LNCaP clone FGC (cell line): ENCODE measurements at regions not wholly inside any gene's neighbourhood (a gene's known extent, or its start where the extent isn't known, plus 50 kb on each side); places are given as distances from the start of the nearest gene placed in this dataset.

Experiments
- DNase-seq: peaks from one replicate; pipeline ENCODE4 v3.0.0-alpha.2; 2011; ENCODE audit warnings: low read depth
- H3K4me3 ChIP-seq: 2 replicates; pipeline ENCODE4 v1.5.1; 2011; ENCODE audit warnings: mild to moderate bottlenecking, low read depth, low read length, control low read depth
- CTCF ChIP-seq: IDR thresholded peaks from 2 replicates; pipeline ENCODE4 v1.5.1; 2012; ENCODE audit warnings: mild to moderate bottlenecking; ENCODE audit not compliant: control insufficient read depth, insufficient read depth; ENCODE audit errors: extremely low read depth

DNA sequence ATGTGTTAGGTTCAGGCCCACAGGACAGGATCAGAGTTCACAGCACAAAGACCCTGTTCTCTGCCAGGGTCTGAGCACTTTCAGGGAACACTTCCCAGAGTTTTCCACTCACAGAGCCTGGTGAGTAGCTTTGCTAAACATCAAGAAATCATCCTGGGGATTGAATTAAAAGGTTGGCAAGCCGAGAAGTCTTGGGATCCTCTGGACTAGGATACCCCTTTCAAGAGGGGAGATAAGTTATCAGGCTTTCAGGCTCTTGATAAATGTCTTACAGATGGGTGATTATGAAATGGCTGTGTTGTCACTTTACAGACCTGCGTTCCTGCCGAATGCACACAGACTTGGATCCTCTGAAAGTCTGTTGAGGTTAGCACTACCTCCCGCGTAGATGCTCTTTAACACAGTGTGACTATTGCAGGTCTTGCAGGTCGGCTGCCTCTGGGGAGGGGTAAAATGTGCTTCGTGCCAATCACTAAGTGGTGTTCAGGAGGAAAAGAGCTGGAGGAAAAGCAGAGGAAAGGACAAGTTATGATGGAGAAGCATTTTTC is 473.5 kb upstream of the AKR1E2 start:
- H3K4me3 ChIP-seq = no peak overlapping the region
- DNase-seq = no peak
- no peak for TF ChIP-seq CTCF

DNA sequence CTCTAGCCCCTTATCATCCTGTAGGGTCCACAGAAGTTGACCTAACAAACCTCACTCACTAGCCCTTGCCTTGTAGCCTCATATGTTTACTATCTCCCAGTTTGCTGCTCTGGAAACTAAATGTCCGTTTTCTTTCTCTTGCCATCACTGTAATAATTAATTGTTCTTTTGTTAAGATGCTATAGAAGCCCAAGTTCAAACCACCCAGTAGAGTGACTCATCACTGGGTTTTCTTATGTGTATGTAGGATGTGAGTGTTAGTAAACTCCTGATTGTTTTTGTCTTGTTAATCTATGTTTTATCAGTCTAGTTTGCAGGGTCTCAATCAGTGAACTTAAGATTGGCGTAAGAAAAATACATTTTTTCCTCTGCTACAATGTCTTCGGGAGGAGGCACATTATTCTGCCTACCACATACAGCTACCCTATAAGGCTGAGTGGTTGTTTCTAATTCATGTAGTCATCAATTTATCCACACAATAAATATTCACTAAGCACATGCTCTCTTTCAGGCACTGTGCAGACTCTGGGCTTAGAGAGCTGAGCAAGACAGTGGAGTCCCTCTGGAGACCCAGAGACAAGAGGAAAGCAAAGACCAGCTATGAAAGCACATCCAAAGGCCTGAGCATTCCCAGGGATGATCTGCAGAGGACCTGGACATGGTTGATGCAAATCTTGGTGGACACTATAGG is 474.1 kb upstream of the AKR1E2 start:
- no peak for TF ChIP-seq CTCF
- DNase-seq = no peak
- no peak overlapping the region for H3K4me3 ChIP-seq

GRCh38 chr10:4347397-4347796 is 478.6 kb upstream of the AKR1E2 start:
- H3K4me3 ChIP-seq = no peak overlapping the region
- no peak for TF ChIP-seq CTCF
- DNase-seq = no peak

DNA sequence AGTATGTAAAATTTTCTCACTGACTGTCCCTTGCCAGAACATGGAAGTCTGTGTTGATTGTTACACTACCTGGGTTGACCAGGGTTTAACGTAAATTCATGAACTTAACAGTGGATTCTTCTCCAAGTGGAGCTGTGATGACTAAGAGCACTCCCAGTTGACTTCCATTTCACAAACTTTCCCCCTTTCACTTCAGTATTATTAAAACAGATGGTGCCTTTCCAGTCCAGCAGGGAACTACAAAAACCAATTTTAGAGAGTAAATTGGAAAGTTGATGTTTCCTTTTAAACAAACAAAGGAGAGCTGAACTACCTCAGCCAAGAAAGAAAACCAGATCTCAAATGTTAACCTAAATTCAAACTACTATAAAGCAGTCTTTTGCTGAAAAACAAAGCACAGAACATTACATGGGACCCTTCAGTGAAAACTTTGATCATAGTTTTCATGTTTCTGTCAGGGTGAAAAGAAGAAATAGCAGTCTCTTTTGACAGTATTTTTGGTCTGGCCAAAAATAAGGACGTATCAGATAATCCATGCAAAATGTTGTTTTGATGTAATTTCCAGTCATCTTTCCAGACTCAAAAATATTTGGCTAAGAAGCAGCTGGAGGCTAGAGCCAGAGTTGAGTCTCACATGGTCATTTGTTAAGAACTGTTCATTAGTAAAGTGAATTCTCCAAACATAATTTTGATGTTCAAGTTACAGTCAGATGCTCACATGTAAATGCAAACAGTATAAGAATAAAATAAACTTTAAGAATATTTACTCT is 479.9 kb upstream of the AKR1E2 start:
- no peak for DNase-seq
- H3K4me3 ChIP-seq = no peak overlapping the region

GRCh38 chr10:4344492-4344994 is 481.5 kb upstream of the AKR1E2 start:
- no peak for DNase-seq
- TF ChIP-seq CTCF = no peak
- H3K4me3 ChIP-seq = no peak overlapping the region

More for the DNA sequence above, 479.9 kb upstream of the AKR1E2 start:
- no peak for TF ChIP-seq CTCF

GRCh38 chr10:4343873-4344272 is 482.1 kb upstream of the AKR1E2 start:
- TF ChIP-seq CTCF = no peak
- DNase-seq = no peak
- no peak overlapping the region for H3K4me3 ChIP-seq
